Muscle layer of duodenum (tissue), 2 donors: ENCODE measurements at regions not wholly inside any gene's neighbourhood (a gene's known extent, or its start where the extent isn't known, plus 50 kb on each side); places are given as distances from the start of the nearest gene placed in this dataset.
"Not testable (repeated sequence)": the region's sequence is repeated elsewhere in the genome, so short reads cannot be mapped to it uniquely, and the experiment has no call there.

Experiments used
- H3K27ac ChIP-seq: one replicate; pipeline ENCODE4 v1.7.0; 2013; ENCODE audit warnings: mild to moderate bottlenecking, low read length
- H3K27me3 ChIP-seq: one replicate; pipeline ENCODE4 v1.7.0; 2013; ENCODE audit warnings: low read depth, mild to moderate bottlenecking, control low read depth, low read length
- H3K36me3 ChIP-seq, 2 donors: one replicate each; pipeline ENCODE4 v1.7.0; 2013; ENCODE audit warnings: low read length in 2 of 2, control low read depth in 1 of 2, mild to moderate bottlenecking in 1 of 2; ENCODE audit not compliant: insufficient read depth in 2 of 2, control insufficient read depth in 1 of 2
- H3K4me1 ChIP-seq, 2 donors: one replicate each; pipeline ENCODE4 v1.7.0; 2013; ENCODE audit warnings: low read length in 2 of 2, mild to moderate bottlenecking in 2 of 2, control low read depth in 1 of 2, moderate library complexity in 1 of 2; ENCODE audit not compliant: insufficient read depth in 2 of 2, control insufficient read depth in 1 of 2
- H3K4me3 ChIP-seq, 2 donors: one replicate each; pipeline ENCODE4 v1.7.0; 2013; ENCODE audit warnings: low read length in 2 of 2, low read depth in 1 of 2, mild to moderate bottlenecking in 1 of 2
- H3K9me3 ChIP-seq, 2 donors: one replicate each; pipeline ENCODE4 v1.7.0; 2013; ENCODE audit warnings: low read length in 2 of 2, control low read depth in 1 of 2, mild to moderate bottlenecking in 1 of 2; ENCODE audit not compliant: control insufficient read depth in 1 of 2
- donor health status: healthy.

- not testable (repeated sequence) for H3K27me3 ChIP-seq, H3K36me3 ChIP-seq, H3K4me3 ChIP-seq, H3K4me1 ChIP-seq, H3K9me3 ChIP-seq
- H3K27ac ChIP-seq, result peak overlapping the region; percentile 80
Measured at GRCh38 chr2:43004126-43004865, 211.9 kb upstream of the HAAO start.

DNA sequence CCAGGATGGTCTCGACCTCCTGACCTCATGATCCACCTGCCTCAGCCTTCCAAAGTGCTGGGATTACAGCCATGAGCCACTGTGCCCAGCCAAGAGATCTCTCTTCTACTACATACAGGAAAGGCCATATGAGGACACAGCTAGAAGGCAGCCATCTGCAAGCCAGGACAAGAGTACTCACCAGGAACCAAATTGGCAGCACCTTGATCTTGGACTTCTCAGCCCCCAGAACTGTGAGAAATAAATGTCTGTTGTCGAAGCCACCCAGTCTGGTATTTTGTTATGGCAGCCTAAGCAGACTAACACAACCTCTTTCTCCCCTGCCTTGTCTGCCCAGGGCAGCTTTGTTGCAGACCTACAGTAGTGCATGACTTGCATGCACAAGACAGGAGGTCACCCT, 211.3 kb upstream of the HAAO start:
- Histone ChIP-seq H3K27ac (no peak overlapping the region), H3K9me3 (no peaks in the 10 kb centered on the region), H3K4me1 (no peaks in the 10 kb centered on the region)

DNA sequence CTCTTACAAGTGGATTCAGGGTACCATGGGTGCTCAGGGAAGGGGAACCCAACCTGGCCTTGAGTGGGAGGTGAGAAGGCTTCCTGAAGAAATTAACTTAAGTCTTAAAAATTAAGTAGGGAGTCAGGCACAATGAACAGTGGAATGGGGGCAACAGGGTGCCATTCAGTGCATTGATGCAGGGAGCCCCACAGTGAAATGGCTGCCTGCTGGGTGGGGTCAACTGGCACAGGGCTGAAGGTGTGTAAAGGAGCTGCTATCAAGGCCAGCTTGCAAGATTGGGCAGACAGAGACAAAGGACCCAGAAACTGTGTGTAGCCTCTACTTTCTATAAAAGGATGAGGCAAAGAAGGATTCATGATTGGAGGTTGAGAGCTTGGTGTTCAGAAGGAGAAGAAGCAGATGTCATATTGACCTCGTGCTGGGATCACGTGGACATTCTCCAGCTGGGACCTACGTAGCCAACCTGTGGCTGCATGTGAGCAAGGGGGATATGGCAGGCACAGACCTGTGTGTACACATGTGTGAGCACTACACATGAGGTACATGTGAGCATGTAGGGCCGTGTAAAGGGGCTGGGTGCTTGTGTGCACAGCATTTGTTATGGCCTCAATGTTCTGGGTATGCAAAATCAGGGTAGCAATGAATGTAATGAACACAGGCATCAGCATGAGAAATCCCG, 209.5 kb upstream of the HAAO start:
- Histone ChIP-seq H3K36me3 (no peaks in the 10 kb centered on the region), H3K27ac (no peak overlapping the region), H3K4me3 (no peak overlapping the region), H3K9me3 (no peaks in the 10 kb centered on the region), H3K27me3 (no peaks in the 10 kb centered on the region), H3K4me1 (no peaks in the 10 kb centered on the region)

More for the DNA sequence above, 211.3 kb upstream of the HAAO start:
- no peaks in the 10 kb centered on the region for H3K27me3 ChIP-seq
- H3K36me3 ChIP-seq, result no peaks in the 10 kb centered on the region
- H3K4me3 ChIP-seq, result no peak overlapping the region

DNA sequence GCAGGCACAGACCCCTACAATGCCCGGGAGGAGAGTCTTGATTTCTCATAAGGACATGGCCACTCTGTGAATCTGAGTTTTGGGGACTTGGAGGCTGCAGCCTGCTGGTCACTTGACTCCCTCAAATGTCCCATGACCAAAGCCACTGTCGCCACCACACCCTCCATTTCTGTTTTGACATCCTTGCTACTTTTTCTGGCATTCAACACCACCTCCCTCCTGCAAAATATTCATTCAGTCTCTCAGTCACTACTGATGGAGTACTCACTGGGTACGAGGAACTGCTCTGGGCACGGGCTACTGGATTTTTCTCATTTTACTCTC, 208.6 kb upstream of the HAAO start:
- Histone ChIP-seq H3K36me3 (no peaks in the 10 kb centered on the region), H3K4me3 (no peak overlapping the region), H3K27me3 (no peaks in the 10 kb centered on the region), H3K27ac (no peak overlapping the region), H3K9me3 (no peaks in the 10 kb centered on the region), H3K4me1 (no peaks in the 10 kb centered on the region)

- peaks cover 0 to 4% of the 10 kb centered on the region in 2 donors for H3K9me3 ChIP-seq
- H3K36me3 ChIP-seq, result no peaks in the 10 kb centered on the region
- no peak overlapping the region for H3K27ac ChIP-seq
Measured at GRCh38 chr2:43000242-43001054, 208.1 kb upstream of the HAAO start.

GRCh38 chr2:42999856-43000241, 207.5 kb upstream of the HAAO start:
- Histone ChIP-seq H3K27ac (no peak overlapping the region), H3K27me3 (no peaks in the 10 kb centered on the region), H3K4me1 (no peaks in the 10 kb centered on the region), H3K4me3 (no peak overlapping the region), H3K9me3 (peaks cover 0 to 4% of the 10 kb centered on the region in 2 donors), H3K36me3 (no peaks in the 10 kb centered on the region)

More at GRCh38 chr2:43000242-43001054, 208.1 kb upstream of the HAAO start:
- H3K4me1 ChIP-seq, result no peaks in the 10 kb centered on the region
- no peaks in the 10 kb centered on the region for H3K27me3 ChIP-seq
- no peak overlapping the region for H3K4me3 ChIP-seq

DNA sequence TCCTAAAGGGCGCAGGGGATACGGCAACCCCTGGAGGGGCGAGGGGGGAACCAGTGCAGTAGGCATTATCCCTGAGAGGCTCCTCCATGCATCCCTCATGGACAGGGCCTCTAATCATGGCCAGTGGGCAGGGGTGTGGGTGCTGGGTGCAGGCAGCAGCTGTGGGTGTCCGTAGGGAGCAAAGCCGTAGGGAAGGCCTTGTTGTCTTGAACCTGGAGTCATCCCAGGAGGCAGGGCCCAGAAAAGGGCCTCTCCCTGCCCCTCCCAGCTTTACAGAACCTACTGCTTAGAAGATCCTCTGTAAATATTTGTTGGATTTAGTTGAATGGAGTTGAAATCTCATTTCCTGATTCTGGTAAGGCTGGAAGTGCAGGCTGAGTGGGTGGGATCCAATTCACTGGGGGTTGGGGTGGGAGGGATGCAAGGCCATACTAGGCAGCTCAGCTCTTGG, 207.0 kb upstream of the HAAO start:
- H3K4me1 ChIP-seq, result no peaks in the 10 kb centered on the region
- H3K4me3 ChIP-seq, result no peak overlapping the region
- no peak overlapping the region for H3K27ac ChIP-seq
- peaks cover 0 to 4% of the 10 kb centered on the region in 2 donors for H3K9me3 ChIP-seq
- no peaks in the 10 kb centered on the region for H3K27me3 ChIP-seq
- no peaks in the 10 kb centered on the region for H3K36me3 ChIP-seq

DNA sequence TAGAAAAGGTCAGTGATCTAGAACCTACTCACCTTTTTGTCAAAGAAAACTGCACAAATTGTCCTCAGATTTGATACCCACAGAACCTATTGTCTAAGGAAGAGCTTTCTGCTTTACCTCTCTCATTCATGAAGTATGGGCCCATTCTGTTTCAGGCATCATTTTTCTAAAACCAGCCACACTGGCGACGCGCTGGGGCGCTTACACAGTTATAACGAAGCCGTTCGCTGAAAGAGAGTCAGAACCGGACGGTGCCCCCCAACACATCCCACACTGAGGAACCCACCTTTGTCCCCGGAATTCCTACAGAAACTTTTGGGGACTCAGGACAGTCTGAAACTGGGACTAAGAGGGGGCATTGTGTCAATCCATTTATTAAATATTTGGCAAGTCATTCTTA, 206.3 kb upstream of the HAAO start:
- Histone ChIP-seq H3K4me1 (no peaks in the 10 kb centered on the region), H3K4me3 (no peak overlapping the region), H3K9me3 (peaks cover 0 to 4% of the 10 kb centered on the region in 2 donors), H3K27me3 (no peaks in the 10 kb centered on the region), H3K27ac (no peak overlapping the region), H3K36me3 (no peaks in the 10 kb centered on the region)

DNA sequence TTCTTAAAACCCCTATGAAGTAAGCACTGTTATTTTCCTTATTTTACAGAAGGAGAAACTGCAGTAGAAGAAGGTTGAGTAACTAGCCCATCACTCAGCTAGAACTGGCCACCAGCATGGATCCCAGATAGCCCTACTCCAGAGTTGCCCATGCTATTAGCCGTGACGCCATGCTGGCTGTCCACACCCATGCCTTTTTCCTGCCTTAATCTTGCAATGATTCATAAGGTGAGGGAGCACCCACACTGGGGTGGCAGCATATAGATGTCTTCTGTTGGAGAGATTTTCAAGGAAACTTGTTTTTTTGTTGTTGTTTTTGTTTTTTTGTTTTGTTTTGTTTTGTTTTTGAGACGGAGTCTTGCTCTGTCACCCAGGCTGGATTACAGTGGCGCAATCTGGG, 204.1 kb upstream of the HAAO start:
- peaks cover 0 to 4% of the 10 kb centered on the region in 2 donors for H3K9me3 ChIP-seq
- no peaks in the 10 kb centered on the region for H3K36me3 ChIP-seq
- no peak overlapping the region for H3K4me3 ChIP-seq
- H3K4me1 ChIP-seq, result no peaks in the 10 kb centered on the region
- H3K27ac ChIP-seq, result no peak overlapping the region
- no peaks in the 10 kb centered on the region for H3K27me3 ChIP-seq

DNA sequence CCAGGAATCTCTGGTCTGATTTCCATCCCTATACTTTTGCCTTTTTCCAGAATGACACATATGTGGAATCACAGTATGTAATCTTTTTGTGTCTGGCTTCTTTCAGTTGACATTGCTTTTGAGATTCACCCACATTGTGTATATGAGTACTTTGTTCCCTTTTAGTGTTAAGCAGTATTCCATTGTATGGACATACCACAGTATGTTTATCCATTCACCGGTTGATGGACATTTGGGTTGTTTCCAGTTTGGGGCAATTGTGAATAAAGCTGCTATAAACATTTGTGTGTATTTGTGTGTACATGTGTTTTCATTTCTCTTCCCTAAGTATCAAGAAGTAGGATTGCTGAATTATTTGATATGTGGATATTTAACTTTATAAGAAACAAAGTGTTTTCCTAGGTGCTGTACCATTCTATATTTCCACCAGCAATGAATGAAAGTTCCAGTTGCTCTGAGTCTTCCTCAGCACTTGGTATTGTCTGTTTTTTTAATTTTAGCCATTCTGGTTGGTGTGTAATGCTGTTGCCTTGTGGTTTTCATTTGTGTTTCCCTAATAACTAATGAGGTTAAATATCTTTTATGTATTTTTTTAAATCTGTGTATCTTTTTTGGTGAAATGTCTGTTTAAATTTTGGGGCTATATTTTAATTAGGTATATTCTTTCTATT, 203.5 kb upstream of the HAAO start:
- Histone ChIP-seq H3K9me3 (peaks cover 0 to 4% of the 10 kb centered on the region in 2 donors), H3K27me3 (no peaks in the 10 kb centered on the region), H3K36me3 (no peaks in the 10 kb centered on the region), H3K4me3 (no peak overlapping the region), H3K4me1 (no peaks in the 10 kb centered on the region), H3K27ac (no peak overlapping the region)
